Bone marrow (tissue), 2 donors: ENCODE measurements at regions not wholly inside any gene's neighbourhood (a gene's known extent, or its start where the extent isn't known, plus 50 kb on each side); places are given as distances from the start of the nearest gene placed in this dataset.

Experiments
- DNase-seq, 2 donors: peaks; one replicate each; lab custom pipeline; 2025; lab: John Stamatoyannopoulos, UW

DNA sequence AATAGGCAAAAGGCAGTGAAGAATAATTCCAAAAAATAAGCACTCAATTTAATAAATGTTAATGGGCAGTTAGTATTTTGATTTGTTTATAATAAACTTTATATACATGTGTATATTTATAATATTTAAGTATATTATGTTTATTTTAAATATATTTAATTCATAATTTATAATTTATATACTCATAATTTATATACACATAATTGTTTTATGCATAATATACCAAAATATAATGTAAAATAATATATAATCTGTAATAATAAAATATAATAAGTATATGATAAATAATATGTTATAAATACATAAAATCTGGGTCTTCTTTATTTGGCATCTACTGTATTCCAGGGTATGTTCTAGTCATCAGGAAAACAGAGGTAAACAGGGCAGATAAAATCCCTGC, 100.2 kb upstream of the ARID2 start:
- DNase-seq, result no peak

DNA sequence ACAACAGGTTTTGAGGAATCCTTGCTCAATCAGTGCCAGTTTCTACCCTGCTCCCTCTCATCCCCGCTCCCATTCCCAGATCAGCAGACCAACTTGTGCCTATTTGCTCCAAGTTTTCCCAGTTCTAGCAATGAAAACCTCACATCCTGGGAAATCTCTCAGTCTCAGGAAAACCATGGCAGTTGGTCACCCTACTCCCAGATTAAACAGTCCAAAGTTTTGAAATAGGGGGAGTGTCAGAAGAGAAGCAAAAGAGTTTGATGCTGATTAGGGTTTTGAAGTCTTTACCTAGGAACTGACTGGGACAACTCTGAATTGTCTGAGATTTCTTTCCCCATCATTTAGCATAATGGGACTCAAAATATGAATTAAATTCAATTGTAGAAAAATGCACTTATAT, 95.8 kb upstream of the ARID2 start:
- DNase-seq, result no peak

DNA sequence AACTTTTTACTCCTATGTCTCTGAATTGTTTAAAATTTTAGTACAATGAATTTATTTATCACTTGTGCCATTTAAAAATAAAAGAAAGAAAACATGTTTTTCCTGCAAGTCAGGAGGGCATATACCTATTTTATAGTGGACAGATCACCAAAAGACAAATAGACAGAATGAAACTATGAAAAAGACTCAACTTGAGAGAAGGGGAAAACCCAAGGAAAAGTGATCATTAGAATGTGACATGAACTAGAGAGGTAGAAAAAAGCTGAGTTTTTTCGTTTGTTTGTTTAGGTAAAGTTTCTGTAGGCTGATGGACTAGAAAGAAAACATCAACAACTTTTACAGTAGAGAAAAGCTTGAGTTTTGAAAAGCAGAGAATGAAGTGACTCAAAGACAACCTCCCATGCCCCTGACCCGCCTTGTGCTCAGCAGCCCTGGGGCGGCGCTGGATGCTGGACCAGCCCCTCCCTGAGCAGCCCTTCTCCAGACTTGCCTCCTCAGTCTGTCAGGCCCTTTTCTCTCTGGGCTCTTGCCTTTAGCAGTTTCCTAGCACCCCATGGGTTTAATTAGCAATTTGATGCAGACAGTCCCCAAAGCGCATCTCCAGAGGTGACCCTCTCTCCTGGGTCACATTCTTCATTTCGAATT, 95.1 kb upstream of the ARID2 start:
- no peak for DNase-seq

DNA sequence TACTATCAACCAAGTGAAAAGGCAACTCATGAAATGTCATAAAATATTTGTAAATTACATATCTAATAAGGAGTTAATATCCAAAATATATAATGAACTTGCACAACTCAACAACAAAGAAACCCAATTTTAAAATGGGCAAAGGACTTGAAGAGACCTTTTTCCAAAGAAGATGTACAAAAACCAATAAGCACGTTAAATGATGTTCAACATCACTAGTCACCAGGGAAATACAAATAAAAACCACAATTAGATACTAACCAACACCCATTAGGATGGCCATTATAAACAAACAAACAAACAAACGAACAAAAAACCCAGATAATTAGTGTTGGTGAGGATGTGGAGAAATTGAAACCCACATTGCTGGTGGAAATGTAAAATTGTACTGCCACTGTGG, 92.3 kb upstream of the ARID2 start:
- DNase-seq, result no peak

DNA sequence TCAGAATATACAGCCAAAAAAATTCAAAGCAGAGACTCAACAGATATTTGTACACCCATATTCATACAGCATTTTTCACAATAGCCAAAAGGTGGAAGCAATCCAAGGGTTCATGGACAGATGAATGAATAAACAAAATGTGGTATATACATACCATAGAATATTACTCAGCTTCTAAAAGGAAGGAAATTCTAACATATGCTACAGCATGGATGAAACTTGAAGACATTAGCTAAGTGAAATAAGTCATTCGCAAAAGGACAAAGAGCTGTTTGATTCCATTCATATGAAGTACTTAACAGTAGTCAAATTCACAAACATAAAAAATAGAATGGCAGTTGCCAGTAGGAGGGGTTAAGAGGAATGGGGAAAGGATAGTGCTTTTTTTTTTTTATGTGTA, 91.8 kb upstream of the ARID2 start:
- no peak for DNase-seq

DNA sequence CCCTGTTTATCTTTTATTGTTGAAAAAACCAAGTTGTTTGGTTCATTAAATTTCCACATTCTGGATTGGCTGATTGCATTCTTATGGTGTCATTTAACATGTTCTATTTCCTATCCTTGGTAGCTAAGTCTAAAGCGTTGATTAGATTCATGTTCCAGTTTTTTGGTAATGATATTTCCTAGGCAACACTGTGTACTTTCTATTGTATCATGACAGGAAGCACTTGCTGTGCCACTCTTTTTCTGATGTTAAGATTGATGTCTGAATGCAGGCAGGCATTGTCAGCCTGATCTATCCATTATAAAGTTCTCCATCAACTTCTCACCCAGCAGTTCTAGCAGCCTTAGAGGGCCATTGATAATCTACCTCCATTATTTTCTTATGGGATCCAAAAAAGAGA, 91.1 kb upstream of the ARID2 start:
- DNase-seq, result no peak

DNA sequence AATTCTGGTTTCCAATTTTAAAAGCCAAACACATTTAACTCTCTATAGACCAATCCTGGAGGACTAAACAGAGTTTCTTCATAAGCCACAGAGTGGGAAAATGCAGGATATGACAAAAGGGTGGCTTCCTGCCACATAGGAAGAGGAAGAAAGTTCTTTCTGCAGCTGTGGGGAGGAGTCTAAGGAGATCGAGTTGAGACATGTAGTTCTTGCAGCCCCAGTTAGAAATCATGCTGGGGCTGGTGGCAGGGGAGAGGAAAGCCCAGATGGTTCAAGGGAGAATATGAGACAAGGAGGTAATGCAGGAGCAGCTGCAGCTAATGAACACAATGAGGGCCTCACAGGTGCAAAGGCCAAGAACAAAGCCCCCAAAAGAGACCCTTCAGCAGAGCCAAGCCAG, 85.0 kb upstream of the ARID2 start:
- peak; percentile 2 to 74 for DNase-seq

DNA sequence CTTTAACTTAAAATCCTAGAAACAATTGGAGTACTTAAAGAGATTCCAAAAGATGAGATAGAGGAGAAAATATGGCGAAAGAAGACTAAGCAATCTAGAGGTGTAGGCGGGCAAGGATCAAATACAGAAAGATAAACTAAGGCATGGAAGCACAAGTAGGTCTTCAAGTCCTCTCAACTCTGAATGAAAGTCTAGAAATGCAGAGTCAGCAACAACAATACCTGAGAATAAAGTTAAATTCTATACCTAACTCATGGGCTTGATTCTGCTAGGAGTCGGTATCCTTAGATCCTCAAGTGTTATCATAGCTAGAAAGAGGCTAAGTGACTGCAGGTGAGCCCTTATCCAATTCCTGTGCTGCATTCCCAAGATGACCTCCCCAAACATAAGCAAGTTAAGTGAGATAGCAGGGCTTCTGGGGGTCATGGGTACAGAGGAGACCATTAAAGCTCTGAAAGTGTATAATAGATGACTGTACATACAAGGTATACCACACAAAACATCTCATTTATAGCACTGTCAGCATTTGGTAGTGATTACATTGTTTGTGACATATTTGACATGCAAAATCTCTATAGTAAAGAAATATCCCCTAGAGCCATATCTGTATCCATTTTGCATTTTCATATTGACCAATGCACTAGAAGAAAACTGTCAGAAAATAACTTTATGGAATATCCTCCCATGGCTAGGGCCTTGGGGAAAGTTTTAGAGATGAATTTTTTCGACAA, 82.5 kb upstream of the ARID2 start:
- DNase-seq, result no peak

DNA sequence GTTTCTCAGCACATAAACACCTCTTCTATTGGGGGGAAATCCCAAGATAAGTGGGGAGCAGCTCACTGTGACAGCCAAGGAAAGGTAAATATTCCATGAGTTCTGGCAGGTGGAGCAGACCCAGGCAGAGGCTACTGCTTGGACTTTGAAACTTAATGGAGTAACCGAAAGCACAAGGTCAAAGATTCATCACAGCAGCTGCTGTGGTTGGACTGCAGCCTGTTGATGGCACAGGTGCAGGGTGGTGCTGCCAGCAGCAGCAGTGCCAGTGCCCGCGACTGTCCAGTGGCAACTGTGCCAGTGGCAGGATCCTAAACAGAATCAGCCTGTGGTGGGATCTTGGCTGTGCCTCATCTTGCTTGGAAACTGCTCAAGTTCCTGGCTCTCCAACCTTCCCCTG, 81.4 kb upstream of the ARID2 start:
- no peak for DNase-seq

DNA sequence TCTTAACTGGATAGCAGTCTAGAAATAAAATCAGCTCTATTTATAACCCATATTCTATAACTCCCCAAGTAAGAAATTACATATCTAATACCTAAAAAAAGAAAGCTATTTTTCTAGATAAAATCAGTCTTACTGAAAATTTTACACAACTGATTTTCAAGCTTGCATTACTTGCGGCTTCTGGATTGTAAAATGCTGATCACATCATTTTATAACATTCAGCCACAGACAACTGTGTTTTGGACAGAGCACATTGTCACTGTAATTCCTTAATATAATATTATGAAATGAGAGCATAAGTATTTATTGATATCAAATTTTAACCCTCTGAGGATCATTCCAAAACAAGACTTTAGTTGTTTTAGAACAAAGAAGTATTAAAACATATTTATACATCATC, 78.5 kb upstream of the ARID2 start:
- no peak for DNase-seq

DNA sequence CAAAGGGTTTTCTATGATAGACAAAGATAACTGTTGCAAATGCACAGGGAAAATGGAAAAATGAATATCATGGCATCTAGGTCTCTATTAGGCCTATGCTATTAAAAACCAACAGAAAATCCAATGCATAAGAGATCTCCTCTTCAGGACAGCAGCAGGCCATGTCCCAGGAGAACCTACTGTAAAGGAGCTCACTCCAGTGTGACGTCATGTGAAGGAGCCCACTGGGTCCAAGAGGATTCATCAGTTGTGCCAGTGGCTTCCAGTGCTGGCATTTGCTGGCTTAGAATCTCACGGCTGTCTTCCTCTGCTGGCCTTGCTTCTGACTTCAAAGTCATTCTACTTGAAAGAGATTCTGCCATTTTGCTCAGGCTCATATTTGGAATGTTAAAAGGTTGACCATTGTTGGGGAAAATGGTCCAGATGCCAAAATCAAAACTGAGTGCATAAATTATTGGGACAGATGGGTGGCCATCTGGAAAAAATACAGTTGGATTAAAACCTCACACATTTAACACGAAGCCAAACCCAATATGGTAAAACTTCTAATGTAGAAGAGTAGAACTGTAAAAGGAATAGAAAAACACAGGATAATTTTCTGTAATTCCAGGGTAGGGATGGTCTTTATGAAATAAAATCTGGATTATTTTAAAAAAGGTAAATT, 75.4 kb upstream of the ARID2 start:
- DNase-seq, result no peak

DNA sequence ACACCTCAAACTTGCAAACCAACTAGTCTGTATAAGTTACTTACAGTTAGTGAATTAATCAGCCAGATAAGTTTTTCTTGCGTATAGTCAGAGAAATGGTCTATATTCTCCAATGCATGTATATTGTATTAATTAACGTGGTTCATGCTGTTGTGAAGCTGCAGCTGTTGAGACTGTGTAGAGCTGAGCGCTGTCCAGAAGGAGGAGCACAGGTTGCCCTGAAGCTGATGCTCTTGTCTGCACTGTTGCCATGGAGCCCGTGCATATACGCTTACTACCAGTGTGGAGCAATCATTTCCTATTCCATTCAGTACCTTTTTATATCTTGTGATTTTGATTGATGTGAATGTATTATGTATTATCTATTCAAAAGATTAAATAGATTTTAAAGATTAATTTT, 74.3 kb upstream of the ARID2 start:
- DNase-seq, result no peak

DNA sequence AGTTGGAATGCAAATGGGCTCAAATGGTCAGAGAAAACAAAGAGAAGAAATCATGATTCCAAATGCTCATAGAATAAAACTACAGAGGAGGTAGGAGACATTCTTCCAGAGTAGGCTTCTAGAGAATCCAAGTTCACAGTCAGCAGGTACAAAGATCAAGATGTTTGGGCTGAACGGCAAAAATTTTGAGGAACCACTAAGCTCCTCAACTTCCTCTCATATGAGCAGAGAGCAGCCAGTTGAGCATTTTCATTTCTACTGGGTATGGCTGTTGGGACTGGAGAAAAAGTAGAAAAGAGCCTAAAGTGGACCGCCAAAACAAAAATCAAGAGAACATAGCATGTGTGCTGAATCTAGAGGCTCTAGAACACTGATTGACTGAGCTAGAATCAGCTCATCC, 73.8 kb upstream of the ARID2 start:
- DNase-seq, result no peak

DNA sequence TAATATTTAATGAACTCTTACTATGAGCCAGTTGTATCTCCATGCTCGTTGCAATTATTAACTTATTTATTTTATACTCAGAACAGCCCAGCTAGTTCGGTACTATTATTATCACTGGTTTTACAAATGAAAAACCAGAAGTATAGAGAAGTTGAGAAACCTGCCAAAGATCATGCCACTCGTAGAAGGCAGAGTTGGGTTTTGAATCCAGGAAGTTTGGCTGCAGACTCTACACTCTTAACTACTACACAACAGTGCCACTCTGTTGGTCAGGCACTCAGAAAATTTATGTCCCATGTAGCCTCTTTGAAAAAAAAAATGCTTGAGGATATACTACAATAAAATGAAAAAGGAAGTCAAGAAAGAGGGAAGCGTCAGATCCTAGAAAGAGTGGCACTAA, 71.5 kb upstream of the ARID2 start:
- DNase-seq, result no peak

DNA sequence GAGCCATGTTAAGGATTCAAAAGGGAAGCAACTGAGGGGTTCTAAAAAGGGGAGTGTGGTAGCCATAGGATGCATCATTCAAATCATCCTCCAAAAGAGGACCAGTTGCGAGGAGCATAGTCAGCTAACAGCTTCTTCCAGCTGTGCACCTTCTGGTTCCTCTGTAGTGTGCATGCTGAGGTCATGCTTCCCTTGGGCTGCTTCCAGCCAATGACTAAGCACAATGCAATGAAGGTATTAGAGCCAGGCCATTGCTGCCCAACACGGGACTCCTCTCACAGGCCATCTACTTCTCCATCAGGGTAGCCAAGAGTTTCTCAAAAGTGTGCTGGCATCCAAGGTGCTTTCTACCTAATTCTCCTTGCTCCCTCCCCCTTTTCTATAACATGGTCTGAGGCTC, 69.2 kb upstream of the ARID2 start:
- DNase-seq, result peak in 1 of 2 donors; percentile 1

DNA sequence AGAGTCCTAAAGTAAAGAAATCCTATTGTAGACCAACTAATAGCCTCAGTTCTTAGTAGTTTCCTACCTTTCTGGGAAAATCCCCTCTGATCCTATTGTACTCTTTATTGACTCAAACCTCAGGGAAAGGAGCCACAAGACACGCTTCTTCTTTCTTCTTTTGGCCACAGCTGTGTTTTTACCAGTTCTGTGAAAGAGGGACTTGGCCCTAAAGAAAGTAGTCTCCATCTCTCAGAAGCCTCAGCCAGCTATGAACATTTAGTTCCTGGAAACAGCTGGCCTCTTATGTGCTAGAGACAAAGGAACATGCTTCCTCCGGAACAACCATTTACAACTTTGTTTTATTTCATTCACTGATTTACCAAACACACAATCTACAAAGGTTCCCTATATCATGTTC, 66.1 kb upstream of the ARID2 start:
- DNase-seq, result peak in 1 of 2 donors; percentile 63

DNA sequence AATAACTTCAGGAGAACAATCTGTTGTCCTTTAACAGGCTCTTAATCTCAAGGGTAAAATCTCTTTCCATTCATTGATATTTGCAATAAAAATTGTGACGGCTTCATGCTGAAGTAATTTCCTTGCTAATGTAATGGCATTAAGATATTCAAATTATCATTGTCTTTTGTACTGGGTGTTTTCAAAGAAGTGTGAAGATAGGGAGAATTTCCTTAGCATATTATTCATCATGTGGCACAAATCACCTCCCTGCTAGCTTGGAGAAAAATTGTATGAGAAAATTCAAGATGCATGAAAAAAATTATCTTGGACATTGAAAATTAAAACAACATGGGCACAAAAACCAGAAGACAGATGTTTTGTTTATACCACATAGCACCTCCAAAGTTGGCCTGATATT, 63.6 kb upstream of the ARID2 start:
- no peak for DNase-seq

DNA sequence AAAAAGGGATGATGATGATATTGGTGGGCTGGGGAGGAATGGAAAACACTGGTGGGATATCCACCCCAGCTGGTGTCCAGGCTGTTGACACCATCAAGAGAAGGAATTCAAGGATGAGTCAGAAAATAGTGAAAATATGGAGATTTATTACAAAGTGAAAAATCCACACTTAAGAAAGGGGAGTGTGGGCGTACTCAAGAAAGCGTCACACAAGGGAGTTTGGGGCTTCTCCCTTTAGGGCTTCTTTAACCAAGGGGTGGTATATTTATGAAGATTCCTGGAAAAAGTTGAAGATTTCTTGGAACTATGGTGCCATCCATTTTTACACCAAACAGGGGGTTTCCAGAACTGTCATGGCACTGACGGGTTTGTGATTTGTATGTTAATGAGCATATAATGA, 63.1 kb upstream of the ARID2 start:
- no peak for DNase-seq

DNA sequence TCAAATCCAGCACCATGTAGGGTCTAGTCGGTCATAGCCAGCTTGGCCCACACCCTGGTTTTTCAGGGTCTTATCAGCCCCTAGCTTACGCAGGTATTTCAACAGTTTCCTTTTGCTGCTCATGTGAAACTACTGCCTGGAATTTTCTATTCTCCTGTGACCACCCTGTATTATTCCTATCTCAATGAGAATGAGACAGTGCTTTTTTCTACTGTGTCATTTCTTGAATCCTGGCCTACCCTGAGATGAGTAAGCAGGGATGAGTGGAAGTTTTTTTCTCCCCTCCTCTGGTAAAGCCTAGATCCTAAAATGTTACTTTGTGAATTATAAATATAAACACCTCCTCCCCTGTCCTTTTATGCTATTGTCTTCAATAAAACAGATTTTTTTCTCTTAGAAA, 62.7 kb upstream of the ARID2 start:
- DNase-seq, result no peak

DNA sequence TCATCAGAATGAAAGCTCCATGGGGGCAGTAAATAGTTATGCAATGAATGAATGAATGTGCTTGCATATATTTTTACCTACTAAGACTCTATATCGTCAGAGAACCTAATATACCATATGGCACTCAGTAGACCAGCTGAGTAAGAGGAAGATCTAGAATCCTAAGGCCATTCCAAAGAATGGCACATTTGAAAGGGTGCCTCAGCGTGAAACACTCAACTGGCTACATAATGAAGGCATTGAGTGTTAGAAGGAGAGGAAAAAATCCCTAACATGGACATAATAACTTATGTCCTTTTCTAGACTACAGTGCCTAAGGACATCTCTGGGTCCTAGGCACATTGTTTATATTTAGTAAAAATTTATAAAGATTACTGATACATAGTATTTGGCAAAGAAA, 61.7 kb upstream of the ARID2 start:
- DNase-seq, result no peak

DNA sequence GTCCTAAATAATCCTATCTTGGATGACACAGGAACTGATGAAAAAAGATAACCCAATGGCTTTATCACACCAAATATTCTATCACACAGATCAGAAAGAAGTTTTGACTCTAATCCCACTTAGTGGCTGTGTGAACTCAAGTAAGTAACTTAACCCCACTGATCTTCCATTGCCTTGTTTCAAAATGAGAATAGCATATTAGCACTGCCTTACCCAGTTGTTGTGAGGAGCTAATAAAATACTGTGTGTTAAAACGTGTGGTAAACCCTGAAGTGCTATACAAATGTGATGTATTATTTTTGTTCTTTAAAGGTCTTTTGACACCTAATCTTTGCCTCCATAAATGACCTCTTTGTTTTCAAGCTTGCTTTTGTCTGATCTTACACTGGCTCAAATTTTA, 60.9 kb upstream of the ARID2 start:
- no peak for DNase-seq

DNA sequence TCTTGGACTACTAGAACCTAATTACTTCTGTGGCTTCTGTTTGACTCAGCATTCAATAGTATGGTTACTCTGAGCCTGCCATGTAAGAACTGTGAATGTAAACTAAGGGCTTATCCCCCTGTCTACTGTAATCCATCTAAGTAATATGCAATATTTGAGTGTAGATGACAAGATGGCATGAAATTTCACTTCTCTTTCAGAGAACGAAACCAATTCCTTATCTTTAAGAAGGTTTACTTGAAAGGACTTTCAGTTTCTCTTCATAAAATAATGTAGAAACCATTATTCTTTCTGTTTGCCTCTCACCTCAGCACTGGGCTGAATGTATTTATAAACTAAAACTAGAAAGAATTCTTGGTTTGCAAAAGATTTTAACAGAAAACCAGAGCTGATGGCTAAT, 60.4 kb upstream of the ARID2 start:
- peak in 1 of 2 donors; percentile 56 for DNase-seq

DNA sequence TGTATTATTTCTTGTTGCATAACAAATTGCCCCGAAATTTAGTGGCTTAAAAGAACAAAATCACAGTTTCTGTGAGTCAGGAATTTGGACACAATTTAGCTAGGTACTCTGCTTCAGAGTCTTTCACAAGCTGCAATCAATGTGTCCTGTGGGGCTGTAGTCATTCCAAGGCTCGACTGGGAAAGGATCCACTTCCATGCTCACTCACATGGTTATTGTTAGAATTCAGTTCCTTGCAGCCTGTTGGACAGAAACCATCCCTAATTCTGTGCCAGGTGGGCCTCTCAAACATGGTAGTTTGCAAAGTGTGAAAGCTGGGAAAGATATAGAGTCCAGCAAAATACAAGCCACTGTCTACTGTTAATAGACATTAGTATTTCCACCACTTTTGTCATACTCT, 59.7 kb upstream of the ARID2 start:
- no peak for DNase-seq
